ENCODE measurements at regions not wholly inside any gene's neighbourhood (a gene's known extent, or its start where the extent isn't known, plus 50 kb on each side); places are given as distances from the start of the nearest gene placed in this dataset.

DNA sequence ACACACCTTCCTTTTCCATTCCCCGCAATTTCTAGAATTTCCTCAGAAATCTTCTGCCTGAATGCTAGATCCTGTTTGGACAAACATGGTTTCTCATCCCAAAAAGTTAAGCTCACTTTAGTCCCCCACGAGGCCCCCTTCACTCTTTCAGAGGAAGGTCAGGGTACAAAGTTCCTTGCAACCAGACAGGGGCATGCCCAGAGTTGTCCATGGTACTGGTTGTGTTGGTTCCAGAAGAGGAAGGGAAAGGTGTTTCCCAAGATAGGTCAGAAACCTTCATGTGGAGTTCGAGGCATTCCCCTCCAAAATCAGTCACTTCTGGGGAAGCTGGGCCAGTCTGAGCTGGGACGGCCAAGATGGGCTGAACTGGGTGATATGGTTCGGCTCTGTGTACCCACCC is 167.6 kb upstream of the MAFB start:
- peaks cover 4% of the 10 kb centered on the region for H3K27me3 Mint-ChIP-seq
- ChIA-PET CTCF (interaction anchor here (1.7 kb wide), 1 partner anchor 13 kb away, joined by 3 read pairs; no protein-coding TSS in a partner anchor), POLR2A (no interaction called here)
- Histone ChIP-seq H4K20me1 (ENCODE audit: control insufficient read depth, insufficient read depth, low read length, poor library complexity, severe bottlenecking) (no peaks in the 10 kb centered on the region), H3K36me3 (replicated peaks in 1 of 2; ENCODE audit: control extremely low read depth in 1 of 2, control insufficient read depth in 1 of 2, extremely low read depth in 1 of 2, insufficient read depth in 2 of 2, low read length in 1 of 2) (no peaks in the 10 kb centered on the region), H3K9me3 (ENCODE audit: control extremely low read depth in 1 of 3, control insufficient read depth in 2 of 3, insufficient read depth in 1 of 3, low read length in 2 of 3) (no peaks in the 10 kb centered on the region), H3K27me3 (replicated peaks in 1 of 4; ENCODE audit: control extremely low read depth in 1 of 4, control insufficient read depth in 3 of 4, insufficient read depth in 4 of 4, low read length in 3 of 4) (no peaks in the 10 kb centered on the region), H2AFZ (ENCODE audit: insufficient read depth, low read depth, low read length, poor library complexity, severe bottlenecking) (no peak overlapping the region), H3K4me2 (replicated peaks; ENCODE audit: low read depth, low read length, poor library complexity, severe bottlenecking) (no peak overlapping the region), H3K4me1 (ENCODE audit: control insufficient read depth in 2 of 2, insufficient read depth in 2 of 2, low read length in 2 of 2) (no peaks in the 10 kb centered on the region), H3K9ac (ENCODE audit: low read length) (no peak overlapping the region), H3K27ac (ENCODE audit: low read length in 2 of 2) (no peak overlapping the region), H3K4me3 (ENCODE audit: control extremely low read depth in 1 of 5, extremely low read depth in 1 of 5, insufficient read depth in 1 of 5, low read depth in 2 of 5, low read length in 4 of 5) (no peak overlapping the region), H3K79me2 (ENCODE audit: control insufficient read depth, insufficient read depth, low read length) (no peaks in the 10 kb centered on the region)
- H3K4me1 Mint-ChIP-seq, result no peaks in the 10 kb centered on the region
- no peak for ATAC-seq (ENCODE audit: low read depth)
- WGBS (ENCODE audit: insufficient coverage), result 100% methylated on average over 1 of the region's 5 CpGs
- H3K27ac Mint-ChIP-seq, result no peak overlapping the region
- intact Hi-C loops (cut with micrococcal nuclease), result no loop called here
- H3K9me3 Mint-ChIP-seq (ENCODE audit: insufficient read depth), result no peaks in the 10 kb centered on the region
- TF ChIP-seq CTCF (IDR thresholded peaks at IDR 0.05) (no peak), EZH2 (IDR thresholded peaks at IDR 0.05; ENCODE audit: borderline replicate concordance, insufficient read depth, low read depth, low read length, poor library complexity, severe bottlenecking) (no peak)
- DNase-seq, result no peak
- no peak overlapping the region for H3K4me3 Mint-ChIP-seq

- H3K79me2 ChIP-seq (ENCODE audit: control insufficient read depth, insufficient read depth, low read length), result no peaks in the 10 kb centered on the region
- TF ChIP-seq CTCF (IDR thresholded peaks at IDR 0.05), result no peak
- TF ChIP-seq EZH2 (IDR thresholded peaks at IDR 0.05; ENCODE audit: borderline replicate concordance, insufficient read depth, low read depth, low read length, poor library complexity, severe bottlenecking), result no peak
- POLR2A ChIA-PET, result no interaction called here
- no peaks in the 10 kb centered on the region for H4K20me1 ChIP-seq (ENCODE audit: control insufficient read depth, insufficient read depth, low read length, poor library complexity, severe bottlenecking)
- Mint-ChIP-seq H3K4me3 (no peak overlapping the region), H3K9me3 (ENCODE audit: insufficient read depth) (no peaks in the 10 kb centered on the region), H3K27ac (no peak overlapping the region), H3K4me1 (no peaks in the 10 kb centered on the region), H3K27me3 (peaks cover 9% of the 10 kb centered on the region)
- H3K27me3 ChIP-seq (replicated peaks in 1 of 4; ENCODE audit: control extremely low read depth in 1 of 4, control insufficient read depth in 3 of 4, insufficient read depth in 4 of 4, low read length in 3 of 4), result no peaks in the 10 kb centered on the region
- intact Hi-C loops (cut with micrococcal nuclease), result no loop called here
- no peak overlapping the region for H3K4me2 ChIP-seq (replicated peaks; ENCODE audit: low read depth, low read length, poor library complexity, severe bottlenecking)
- no peak overlapping the region for H3K27ac ChIP-seq (ENCODE audit: low read length in 2 of 2)
- ATAC-seq (ENCODE audit: low read depth), result no peak
- no peak for DNase-seq
- no peak overlapping the region for H2AFZ ChIP-seq (ENCODE audit: insufficient read depth, low read depth, low read length, poor library complexity, severe bottlenecking)
- CTCF ChIA-PET, result interaction anchor here (0.6 kb wide), 1 partner anchor 26 kb away, joined by 3 read pairs; no protein-coding TSS in a partner anchor
- H3K9ac ChIP-seq (ENCODE audit: low read length), result no peak overlapping the region
- H3K36me3 ChIP-seq (replicated peaks in 1 of 2; ENCODE audit: control extremely low read depth in 1 of 2, control insufficient read depth in 1 of 2, extremely low read depth in 1 of 2, insufficient read depth in 2 of 2, low read length in 1 of 2), result no peaks in the 10 kb centered on the region
- H3K4me1 ChIP-seq (ENCODE audit: control insufficient read depth in 2 of 2, insufficient read depth in 2 of 2, low read length in 2 of 2), result no peaks in the 10 kb centered on the region
- H3K4me3 ChIP-seq (ENCODE audit: control extremely low read depth in 1 of 5, extremely low read depth in 1 of 5, insufficient read depth in 1 of 5, low read depth in 2 of 5, low read length in 4 of 5), result no peak overlapping the region
- WGBS (ENCODE audit: insufficient coverage), result 99% methylated on average over 5 of the region's 8 CpGs
- no peaks in the 10 kb centered on the region for H3K9me3 ChIP-seq (ENCODE audit: control extremely low read depth in 1 of 3, control insufficient read depth in 2 of 3, insufficient read depth in 1 of 3, low read length in 2 of 3)
Observed at GRCh38 chr20:40860487-40860902, 168.1 kb upstream of the TOP1 start.

All from B cell (primary cell).